ENCODE measurements at regions not wholly inside any gene's neighbourhood (a gene's known extent, or its start where the extent isn't known, plus 50 kb on each side); places are given as distances from the start of the nearest gene placed in this dataset.
"Not testable (repeated sequence)": the region's sequence is repeated elsewhere in the genome, so short reads cannot be mapped to it uniquely, and the experiment has no call there.

- not testable (repeated sequence) for TF ChIP-seq CTCF, POLR2A, EP300 (IDR thresholded peaks at IDR 0.05)
These were observed 62.7 kb upstream of the EEF1E1 start for GRCh38 chr6:8165008-8165407.
